ENCODE measurements at regions not wholly inside any gene's neighbourhood (a gene's known extent, or its start where the extent isn't known, plus 50 kb on each side); places are given as distances from the start of the nearest gene placed in this dataset.

DNA sequence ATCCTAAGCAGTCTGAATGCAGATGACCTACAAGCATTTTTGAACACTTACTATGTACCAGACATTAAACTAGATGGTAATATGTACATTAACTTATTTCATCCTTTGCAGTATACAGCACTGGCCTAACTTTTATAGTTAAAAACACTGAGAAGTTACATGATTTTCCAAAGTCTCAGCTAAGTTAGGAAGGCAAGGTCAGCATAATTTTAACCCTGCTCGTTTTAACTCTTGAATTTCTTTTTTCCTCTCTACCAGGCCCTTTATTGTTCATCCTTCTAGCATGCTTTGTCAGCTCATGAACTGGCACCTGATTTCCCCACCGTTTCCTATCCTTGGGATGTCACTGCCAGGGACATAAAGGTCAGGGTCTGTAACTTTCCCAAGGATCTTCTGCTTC, 76.9 kb upstream of the ZC3H11B start:
- TF ChIP-seq TBL1XR1 (IDR thresholded peaks at IDR 0.05; ENCODE audit: low read depth, low read length) (no peak), ZZZ3 (IDR thresholded peaks at IDR 0.05; ENCODE audit: control insufficient read depth, insufficient read length, low read depth) (no peak), POLR2A (IDR thresholded peaks at IDR 0.05; ENCODE audit: low read depth, low read length) (no peak)

Measured in GM12878 (cell line).